AG09309 (cell line): ENCODE measurements at regions not wholly inside any gene's neighbourhood (a gene's known extent, or its start where the extent isn't known, plus 50 kb on each side); places are given as distances from the start of the nearest gene placed in this dataset.

Experiments used
- DNase-seq: peaks from one replicate; pipeline ENCODE4 v3.0.0-alpha.2; 2010; ENCODE audit warnings: low read depth
- H3K4me3 ChIP-seq: 2 replicates; pipeline ENCODE4 v1.5.1; 2011; ENCODE audit warnings: mild to moderate bottlenecking, low read depth, low read length, moderate library complexity; ENCODE audit not compliant: control insufficient read depth
- TF ChIP-seq, protein P1 (sequence below): IDR thresholded peaks from 2 replicates; pipeline ENCODE4 v1.5.1; 2011; ENCODE audit warnings: mild to moderate bottlenecking, low read depth, low read length, inconsistent platforms; ENCODE audit not compliant: insufficient read depth, control insufficient read depth; ENCODE audit errors: missing control alignments

DNA sequence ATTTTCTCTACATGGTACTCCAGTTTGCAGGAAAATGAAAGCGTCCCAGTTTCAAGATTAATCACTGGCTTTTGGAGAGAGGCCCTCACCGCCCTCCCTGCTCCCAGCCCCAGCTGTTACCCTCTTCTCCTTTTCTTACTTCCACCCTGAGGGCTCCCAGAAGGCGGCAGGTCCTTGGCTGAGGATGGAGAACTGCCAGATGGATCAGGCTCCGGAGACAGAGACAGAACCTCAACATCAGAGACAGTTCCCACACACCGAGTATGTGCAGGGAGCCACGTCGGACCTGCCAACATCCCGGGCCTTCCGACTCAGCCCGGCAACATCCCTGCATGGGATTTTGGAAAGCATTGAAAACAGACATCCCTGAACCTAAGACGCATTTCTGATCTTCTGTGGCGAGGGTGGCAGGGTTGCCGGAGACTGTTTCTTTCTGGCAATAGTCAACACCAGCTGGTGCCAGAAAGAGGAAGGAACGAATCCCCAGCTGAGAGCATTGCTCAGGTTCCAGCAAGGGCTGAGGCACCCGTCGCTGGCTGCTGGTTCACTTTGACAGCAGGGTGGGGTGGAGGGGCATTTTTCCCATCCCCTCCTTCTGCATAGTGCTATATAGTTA lies 467.1 kb downstream of the MIAT start:
- TF ChIP-seq, protein P1, sequence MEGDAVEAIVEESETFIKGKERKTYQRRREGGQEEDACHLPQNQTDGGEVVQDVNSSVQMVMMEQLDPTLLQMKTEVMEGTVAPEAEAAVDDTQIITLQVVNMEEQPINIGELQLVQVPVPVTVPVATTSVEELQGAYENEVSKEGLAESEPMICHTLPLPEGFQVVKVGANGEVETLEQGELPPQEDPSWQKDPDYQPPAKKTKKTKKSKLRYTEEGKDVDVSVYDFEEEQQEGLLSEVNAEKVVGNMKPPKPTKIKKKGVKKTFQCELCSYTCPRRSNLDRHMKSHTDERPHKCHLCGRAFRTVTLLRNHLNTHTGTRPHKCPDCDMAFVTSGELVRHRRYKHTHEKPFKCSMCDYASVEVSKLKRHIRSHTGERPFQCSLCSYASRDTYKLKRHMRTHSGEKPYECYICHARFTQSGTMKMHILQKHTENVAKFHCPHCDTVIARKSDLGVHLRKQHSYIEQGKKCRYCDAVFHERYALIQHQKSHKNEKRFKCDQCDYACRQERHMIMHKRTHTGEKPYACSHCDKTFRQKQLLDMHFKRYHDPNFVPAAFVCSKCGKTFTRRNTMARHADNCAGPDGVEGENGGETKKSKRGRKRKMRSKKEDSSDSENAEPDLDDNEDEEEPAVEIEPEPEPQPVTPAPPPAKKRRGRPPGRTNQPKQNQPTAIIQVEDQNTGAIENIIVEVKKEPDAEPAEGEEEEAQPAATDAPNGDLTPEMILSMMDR: no peak
- DNase-seq: no peak
- H3K4me3 ChIP-seq: no peak overlapping the region

DNA sequence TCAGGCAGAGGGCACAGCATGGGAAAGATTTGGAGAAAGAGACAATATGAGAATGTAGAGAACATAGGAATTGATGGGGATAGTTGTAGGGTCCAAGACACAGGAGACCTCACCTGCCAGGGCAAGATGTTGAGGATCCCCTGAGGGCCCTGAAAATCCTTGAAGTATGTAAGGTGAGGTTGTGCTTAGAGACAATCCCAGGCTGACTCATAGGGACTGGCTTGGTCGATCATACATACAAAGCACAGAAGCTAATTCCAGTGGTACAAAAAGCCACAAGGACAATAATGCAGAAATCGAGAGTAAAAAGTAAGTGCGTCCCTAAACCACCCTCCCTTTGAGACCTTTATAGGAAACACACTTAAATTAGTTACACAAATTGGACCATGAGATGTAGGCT lies 468.2 kb downstream of the MIAT start:
- TF ChIP-seq, protein P1: no peak
- DNase-seq: no peak
- no peak overlapping the region for H3K4me3 ChIP-seq

DNA sequence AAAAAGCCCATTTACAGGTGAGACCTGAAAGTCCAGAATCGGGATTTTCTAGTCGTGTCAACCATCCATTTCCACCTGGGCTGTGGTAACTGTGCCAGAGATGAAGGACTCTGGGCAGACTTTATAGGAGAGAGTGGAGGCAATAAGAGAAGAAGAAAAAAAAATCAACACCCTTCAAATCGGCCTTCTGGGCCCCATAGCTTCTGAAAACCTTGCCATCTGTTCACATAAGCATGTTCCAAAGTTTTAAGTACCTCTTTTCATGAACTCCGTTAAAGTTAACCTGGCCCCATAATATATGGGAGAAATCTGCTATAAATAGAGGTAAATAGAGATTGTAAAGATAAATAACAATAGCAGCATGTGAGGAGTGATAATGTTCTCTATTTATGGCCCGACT lies 470.5 kb downstream of the MIAT start:
- H3K4me3 ChIP-seq: no peak overlapping the region
- TF ChIP-seq, protein P1: no peak
- DNase-seq: no peak

DNA sequence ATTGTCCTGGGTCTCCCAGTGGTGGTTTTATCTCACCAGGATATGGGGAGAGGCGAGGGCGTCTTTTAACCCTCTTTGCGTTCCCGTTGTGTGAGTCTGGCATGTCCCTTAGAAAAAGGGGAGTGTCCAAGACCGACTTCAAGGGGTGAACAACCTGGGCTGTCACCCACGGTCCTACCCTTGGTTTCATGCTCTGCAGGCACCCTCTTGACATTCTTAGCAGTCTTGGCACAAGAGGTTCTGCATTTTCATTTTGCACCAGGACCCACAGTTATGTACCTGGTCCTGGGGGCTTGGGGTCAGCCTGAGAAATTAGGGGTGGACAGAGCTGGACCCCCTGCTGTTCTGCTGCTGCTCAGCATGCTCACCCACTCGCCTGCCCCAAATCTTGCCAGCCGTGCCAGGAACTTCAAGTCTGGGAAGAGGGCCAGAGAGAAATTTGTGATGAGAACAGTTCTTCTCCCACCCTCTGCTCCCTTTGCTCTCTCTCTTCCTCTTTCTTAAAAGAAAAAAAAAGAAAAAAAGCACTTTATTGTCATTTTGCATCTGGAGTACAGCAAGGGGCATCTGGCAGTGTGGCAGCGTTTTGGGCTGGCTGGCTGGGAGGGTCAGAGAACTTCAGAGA lies 471.2 kb downstream of the MIAT start:
- TF ChIP-seq, protein P1: no peak
- DNase-seq: no peak
- H3K4me3 ChIP-seq: no peak overlapping the region

DNA sequence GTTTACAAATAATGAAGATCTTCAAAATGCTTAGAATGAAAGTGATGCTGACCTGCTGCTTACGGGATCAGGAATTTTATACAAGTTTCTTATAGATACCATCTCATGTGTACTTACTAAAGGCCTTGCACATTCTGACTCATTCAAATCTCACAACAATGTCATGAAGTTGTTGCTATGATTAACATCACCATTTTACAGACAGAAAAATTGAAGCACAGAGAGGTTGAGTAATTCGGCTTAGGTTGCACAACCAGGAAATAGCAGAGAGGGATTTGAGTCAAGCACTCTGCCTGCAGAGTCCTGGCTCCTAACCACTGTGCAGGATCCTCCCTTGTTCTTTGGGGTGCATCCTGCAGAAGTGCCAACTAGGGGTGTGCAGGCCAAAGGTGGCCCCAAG lies 471.9 kb downstream of the MIAT start:
- TF ChIP-seq, protein P1: no peak
- DNase-seq: no peak
- H3K4me3 ChIP-seq: no peak overlapping the region

DNA sequence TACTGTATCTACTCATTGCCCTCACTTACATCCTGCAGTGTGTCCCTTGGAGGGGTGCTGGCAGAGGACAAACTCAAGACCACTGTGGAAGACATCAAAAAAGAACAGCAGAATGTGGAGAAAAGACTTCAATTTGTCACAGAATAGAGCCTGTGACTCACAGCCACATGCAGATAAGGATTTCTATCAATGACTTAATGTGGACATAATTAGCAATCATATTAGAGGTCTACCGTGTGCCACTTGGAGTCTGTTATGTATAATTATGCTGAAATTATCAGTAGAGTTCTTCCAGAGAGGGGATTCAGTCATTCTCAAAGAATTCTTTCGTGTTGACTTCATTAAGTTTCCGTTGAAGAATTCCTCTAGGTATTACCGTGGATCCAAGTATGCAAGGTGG lies 473.5 kb downstream of the MIAT start:
- H3K4me3 ChIP-seq: no peak overlapping the region
- TF ChIP-seq, protein P1: no peak
- no peak for DNase-seq

DNA sequence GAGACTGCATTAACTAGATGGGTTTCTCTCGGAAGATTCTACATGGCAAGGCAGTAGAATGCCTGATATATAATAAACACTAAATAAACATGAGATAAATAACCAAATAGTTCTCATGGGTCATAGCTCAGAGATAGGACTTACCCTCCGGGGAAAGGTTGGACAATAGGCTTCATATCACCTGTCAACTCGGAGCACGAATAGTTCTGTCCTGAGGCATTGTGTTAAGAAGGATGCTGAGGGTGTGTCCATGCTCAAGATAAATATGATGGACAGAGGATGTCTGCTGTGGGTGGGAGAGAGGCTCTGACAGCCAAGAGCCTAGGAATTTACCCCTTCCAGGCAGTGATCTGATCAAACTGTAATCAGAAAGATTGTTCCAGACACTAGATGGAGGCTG lies 474.0 kb downstream of the MIAT start:
- TF ChIP-seq, protein P1: no peak

More for the DNA sequence above, 474.0 kb downstream of the MIAT start:
- no peak for DNase-seq
- no peak overlapping the region for H3K4me3 ChIP-seq
